CD4-positive, alpha-beta T cell (primary cell): ENCODE measurements at regions not wholly inside any gene's neighbourhood (a gene's known extent, or its start where the extent isn't known, plus 50 kb on each side); places are given as distances from the start of the nearest gene placed in this dataset.

Source experiments
- ATAC-seq: fragments of 200-7000 bp; cut with Tn5 transposase; one replicate; pipeline ENCODE4 v1.10.0; 2022; ENCODE audit warnings: mild to moderate bottlenecking; ENCODE audit not compliant: poor library complexity
- CTCF ChIA-PET: fragments of 350-600 bp; sonication (Branson Sonifier 250); formaldehyde crosslinking; loops from one replicate; lab custom pipeline; 2021; ENCODE audit warnings: antibody characterized with exemption, inconsistent platforms; lab: Charles Lee
- POLR2A ChIA-PET: fragments of 350-600 bp; sonication (Branson Sonifier 250); formaldehyde crosslinking; loops from one replicate; lab custom pipeline; 2021; ENCODE audit warnings: antibody characterized with exemption, inconsistent platforms; lab: Charles Lee
- DNase-seq, 14 experiments: peaks; one replicate each; pipeline ENCODE4 v3.0.0-alpha.2; 2013 to 2020; ENCODE audit warnings: mixed read lengths in 2 of 14
- H3K27ac ChIP-seq, 2 donors: one replicate each; pipeline versions ENCODE4 v1.5.1 to v1.7.0; 2013; ENCODE audit warnings: low read length in 2 of 2, low read depth in 1 of 2, mild to moderate bottlenecking in 1 of 2
- H3K27me3 ChIP-seq, 2 experiments: 1 replicate in 1 of 2; 2 replicates in 1 of 2; pipeline versions ENCODE4 v1.6.1 to v1.7.0; 2013; ENCODE audit warnings: low read length in 2 of 2, control low read depth in 1 of 2, mild to moderate bottlenecking in 1 of 2, moderate library complexity in 1 of 2; ENCODE audit not compliant: insufficient read depth in 2 of 2, control insufficient read depth in 1 of 2
- H3K36me3 ChIP-seq: one replicate; pipeline ENCODE4 v1.6.1; 2013; ENCODE audit warnings: low read length, control low read depth; ENCODE audit not compliant: insufficient read depth
- H3K4me1 ChIP-seq: one replicate; pipeline ENCODE4 v1.6.1; 2013; ENCODE audit warnings: low read length, control low read depth; ENCODE audit not compliant: insufficient read depth
- H3K4me3 ChIP-seq: one replicate; pipeline ENCODE4 v1.5.1; 2013; ENCODE audit warnings: mild to moderate bottlenecking, low read length, moderate library complexity
- H3K9me3 ChIP-seq, 2 experiments: 1 replicate in 1 of 2; 2 replicates in 1 of 2; pipeline versions ENCODE4 v1.6.1 to v1.7.0; 2013; ENCODE audit warnings: low read length in 2 of 2, mild to moderate bottlenecking in 2 of 2, control low read depth in 1 of 2, moderate library complexity in 1 of 2; ENCODE audit not compliant: control insufficient read depth in 1 of 2, insufficient read depth in 1 of 2
- H3K27ac Mint-ChIP-seq: one replicate; pipeline ENCODE4 v1.8.0; 2020; ENCODE audit warnings: mixed read lengths
- H3K27me3 Mint-ChIP-seq: one replicate; pipeline ENCODE4 v1.8.0; 2021; ENCODE audit warnings: mixed read lengths
- H3K36me3 Mint-ChIP-seq: one replicate; pipeline ENCODE4 v1.8.0; 2021; ENCODE audit warnings: low read depth, mixed read lengths
- H3K4me1 Mint-ChIP-seq: one replicate; pipeline ENCODE4 v1.8.0; 2021; ENCODE audit warnings: low read depth, mixed read lengths
- H3K4me3 Mint-ChIP-seq: one replicate; pipeline ENCODE4 v1.8.0; 2020; ENCODE audit warnings: mild to moderate bottlenecking, mixed read lengths
- H3K9me3 Mint-ChIP-seq: one replicate; pipeline ENCODE4 v1.8.0; 2020; ENCODE audit warnings: mixed read lengths
- intact Hi-C, 2 experiments: fragments of 100-400 bp; cut with DNase I in 1 of 2; cut with micrococcal nuclease in 1 of 2; formaldehyde crosslinking; loops; one replicate each; pipeline versions ENCODE4 v1.15.1 to v1.9.0; 2023 to 2025; cut with DNase I, micrococcal nuclease
- TF ChIP-seq, protein P1 (sequence below): fragments of 200-600 bp; IDR thresholded peaks from one replicate; pipeline ENCODE4 v1.8.0; 2022; ENCODE audit warnings: antibody characterized with exemption, mild to moderate bottlenecking

DNA sequence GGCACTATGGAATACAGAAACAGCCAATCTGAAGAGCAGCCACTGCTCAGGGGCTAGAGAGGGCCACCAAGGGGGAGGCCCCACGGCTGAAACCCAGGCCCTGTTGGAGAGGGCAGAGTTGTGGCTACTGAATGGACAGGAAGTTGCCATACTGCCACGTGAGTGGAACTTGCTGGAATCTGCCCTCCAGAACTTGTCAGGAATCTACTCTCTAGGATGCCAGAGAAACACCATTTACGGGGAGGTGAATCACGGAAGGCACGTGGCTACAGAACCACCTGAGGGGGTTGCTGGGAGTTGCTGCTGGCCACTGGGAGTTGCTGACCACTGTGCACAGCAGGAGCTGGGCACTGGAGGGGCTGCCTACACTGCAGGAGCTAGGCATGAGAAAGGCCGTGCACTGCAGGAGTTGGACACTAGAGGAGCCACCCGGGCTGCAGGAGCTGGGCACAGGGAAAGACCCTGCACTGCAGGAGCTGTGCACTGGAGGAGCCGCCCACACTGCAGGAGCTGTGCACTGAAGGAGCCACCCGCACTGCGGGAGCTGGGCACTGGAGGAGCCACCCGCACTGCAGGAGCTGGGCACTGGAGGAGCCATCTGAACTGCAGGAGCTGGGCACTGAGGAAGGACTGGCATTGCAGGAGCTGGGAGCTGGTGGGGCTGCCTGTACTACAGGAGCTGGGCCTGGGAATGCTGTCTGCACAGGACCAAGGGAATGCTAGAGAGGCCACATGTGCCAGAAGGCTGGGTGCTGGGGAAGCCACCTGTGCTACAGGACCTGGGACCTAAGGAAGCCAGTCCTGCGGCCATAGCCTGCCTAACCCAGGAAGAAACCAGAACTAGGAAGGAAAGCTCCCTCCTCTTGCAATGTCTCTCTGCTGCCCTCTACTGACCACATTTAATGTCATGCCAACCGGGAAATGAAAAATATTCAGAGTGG is 343.4 kb downstream of the MATN1 start:
- Mint-ChIP-seq H3K4me1 (no peaks in the 10 kb centered on the region), H3K9me3 (no peaks in the 10 kb centered on the region), H3K27me3 (peaks cover 36% of the 10 kb centered on the region), H3K27ac (no peak overlapping the region), H3K4me3 (no peak overlapping the region), H3K36me3 (no peaks in the 10 kb centered on the region)
- TF ChIP-seq, protein P1, sequence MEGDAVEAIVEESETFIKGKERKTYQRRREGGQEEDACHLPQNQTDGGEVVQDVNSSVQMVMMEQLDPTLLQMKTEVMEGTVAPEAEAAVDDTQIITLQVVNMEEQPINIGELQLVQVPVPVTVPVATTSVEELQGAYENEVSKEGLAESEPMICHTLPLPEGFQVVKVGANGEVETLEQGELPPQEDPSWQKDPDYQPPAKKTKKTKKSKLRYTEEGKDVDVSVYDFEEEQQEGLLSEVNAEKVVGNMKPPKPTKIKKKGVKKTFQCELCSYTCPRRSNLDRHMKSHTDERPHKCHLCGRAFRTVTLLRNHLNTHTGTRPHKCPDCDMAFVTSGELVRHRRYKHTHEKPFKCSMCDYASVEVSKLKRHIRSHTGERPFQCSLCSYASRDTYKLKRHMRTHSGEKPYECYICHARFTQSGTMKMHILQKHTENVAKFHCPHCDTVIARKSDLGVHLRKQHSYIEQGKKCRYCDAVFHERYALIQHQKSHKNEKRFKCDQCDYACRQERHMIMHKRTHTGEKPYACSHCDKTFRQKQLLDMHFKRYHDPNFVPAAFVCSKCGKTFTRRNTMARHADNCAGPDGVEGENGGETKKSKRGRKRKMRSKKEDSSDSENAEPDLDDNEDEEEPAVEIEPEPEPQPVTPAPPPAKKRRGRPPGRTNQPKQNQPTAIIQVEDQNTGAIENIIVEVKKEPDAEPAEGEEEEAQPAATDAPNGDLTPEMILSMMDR = peak; percentile 75
- Histone ChIP-seq H3K27me3 (peaks cover 4 to 11% of the 10 kb centered on the region in 2 experiments), H3K9me3 (no peaks in the 10 kb centered on the region), H3K4me3 (no peak overlapping the region), H3K4me1 (peaks cover 5% of the 10 kb centered on the region), H3K27ac (no peak overlapping the region), H3K36me3 (no peaks in the 10 kb centered on the region)
- CTCF ChIA-PET = interaction anchor here (0.7 to 1.7 kb wide), 11 partner anchors 9 to 1146 kb away, joined by 3 to 9 read pairs (median 4); partner anchors contain the start of gene PTPRU
- peak; percentile 48 for ATAC-seq
- intact Hi-C loops = loop anchor here (1.0 to 10.0 kb wide), 2 partner anchors 325 to 1144 kb away; partner anchors contain the start of gene PTPRU (in 2 of the 2)
- DNase-seq = peak in 13 of 14 experiments; percentile 10 to 78 (median 33)
- POLR2A ChIA-PET = interaction anchor here (0.8 to 1.5 kb wide), 2 partner anchors 1143 to 1149 kb away, joined by 4 read pairs; partner anchors contain the start of genes MECR and PTPRU

DNA sequence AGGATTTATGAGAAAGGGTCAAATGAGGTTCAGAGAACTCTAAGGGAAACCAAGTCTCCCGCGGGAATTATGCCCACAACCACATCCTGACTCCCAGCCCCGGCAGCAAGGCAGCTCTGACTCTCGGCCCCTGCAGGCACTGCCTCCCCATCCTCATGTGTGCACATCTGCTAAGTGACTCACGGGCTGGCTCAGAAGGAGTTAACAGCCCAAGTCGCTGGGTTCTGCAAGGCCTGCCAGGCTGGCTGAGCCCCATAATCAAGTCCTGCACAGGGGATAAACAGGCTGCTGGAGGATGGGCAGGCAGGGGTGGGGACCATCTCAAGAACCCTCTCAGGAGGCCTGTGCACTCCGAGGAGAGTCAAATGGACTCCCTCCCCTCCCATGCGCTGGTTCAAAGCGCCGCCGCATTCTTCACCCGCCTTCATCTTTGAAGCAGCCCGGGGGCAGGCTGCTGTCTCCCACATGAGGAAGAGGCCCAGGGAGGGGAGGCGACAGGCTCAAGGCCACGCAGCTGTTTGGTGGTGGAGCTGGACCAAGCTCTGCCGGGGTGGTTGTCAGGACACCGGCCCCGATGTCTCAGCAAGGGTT is 344.3 kb downstream of the MATN1 start:
- no peak overlapping the region for H3K27ac Mint-ChIP-seq
- intact Hi-C loops = no loop called here
- peak in 1 of 14 experiments; percentile 29 for DNase-seq
- Histone ChIP-seq H3K27ac (no peak overlapping the region), H3K27me3 (peaks cover 2 to 11% of the 10 kb centered on the region in 2 experiments), H3K9me3 (no peaks in the 10 kb centered on the region), H3K36me3 (no peaks in the 10 kb centered on the region), H3K4me3 (no peak overlapping the region), H3K4me1 (peaks cover 5% of the 10 kb centered on the region)
- no peaks in the 10 kb centered on the region for H3K4me1 Mint-ChIP-seq
- peaks cover 39% of the 10 kb centered on the region for H3K27me3 Mint-ChIP-seq
- ChIA-PET POLR2A (no interaction called here), CTCF (no interaction called here)
- H3K9me3 Mint-ChIP-seq = no peaks in the 10 kb centered on the region
- ATAC-seq = no peak
- H3K36me3 Mint-ChIP-seq = no peaks in the 10 kb centered on the region
- H3K4me3 Mint-ChIP-seq = no peak overlapping the region
- TF ChIP-seq, protein P1 = no peak

DNA sequence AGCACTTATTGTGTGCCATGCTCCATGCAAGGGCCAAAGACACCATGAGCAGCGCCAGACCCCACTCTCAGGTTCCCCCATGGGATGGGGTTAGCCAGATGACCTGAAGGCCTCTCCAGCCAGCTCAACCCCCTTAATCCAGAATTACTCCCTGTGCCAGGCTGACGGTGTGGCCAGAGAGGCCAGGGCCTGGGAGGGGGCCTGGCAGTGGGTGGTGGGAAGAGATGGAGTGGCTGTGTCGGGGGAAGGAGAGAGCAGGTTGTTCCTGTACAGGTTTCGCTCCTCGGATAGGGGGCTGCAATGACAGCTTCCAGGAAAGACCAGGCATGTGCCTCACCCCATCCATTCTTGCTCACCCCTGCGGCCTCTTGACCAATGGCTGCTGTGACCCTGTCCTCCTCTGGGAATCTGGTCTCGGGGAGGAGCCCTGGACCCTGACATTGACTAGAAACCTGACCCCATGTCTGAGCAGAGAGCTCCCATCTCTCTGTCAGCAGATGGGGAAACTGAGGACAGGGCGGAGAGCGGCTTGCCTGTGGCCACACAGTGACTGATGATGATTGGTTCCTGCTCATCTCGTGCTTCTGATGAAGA is 345.3 kb downstream of the MATN1 start:
- Mint-ChIP-seq H3K4me1 (no peaks in the 10 kb centered on the region), H3K36me3 (no peaks in the 10 kb centered on the region), H3K9me3 (no peaks in the 10 kb centered on the region), H3K27ac (no peak overlapping the region), H3K27me3 (peaks cover 43% of the 10 kb centered on the region), H3K4me3 (no peak overlapping the region)
- Histone ChIP-seq H3K36me3 (no peaks in the 10 kb centered on the region), H3K4me3 (no peak overlapping the region), H3K4me1 (peaks cover 5% of the 10 kb centered on the region), H3K27me3 (peaks cover 2 to 11% of the 10 kb centered on the region in 2 experiments), H3K9me3 (no peaks in the 10 kb centered on the region), H3K27ac (no peak overlapping the region)
- intact Hi-C loops = no loop called here
- TF ChIP-seq, protein P1 = no peak
- DNase-seq (peak in 1 of 14 experiments; percentile 27), ATAC-seq (no peak)
- ChIA-PET CTCF (no interaction called here), POLR2A (no interaction called here)
